Calu3 (cell line): ENCODE measurements at regions not wholly inside any gene's neighbourhood (a gene's known extent, or its start where the extent isn't known, plus 50 kb on each side); places are given as distances from the start of the nearest gene placed in this dataset.

ENCODE experiments used
- BruUV-seq: library from RNA; stranded (reverse); fragments of 400-500 nt; replicated peaks from 2 replicates; lab custom pipeline; 2021; lab: Mats Ljungman, UMichigan
- CTCF ChIA-PET: fragments of 300-600 bp; sonication (Branson Sonifier 250); formaldehyde crosslinking; loops from one replicate; lab custom pipeline; 2022; ENCODE audit warnings: antibody characterized with exemption; lab: Charles Lee
- DNase-seq: peaks from one replicate; pipeline ENCODE4 v3.0.0; 2022
- H3K27ac Mint-ChIP-seq: one replicate; pipeline ENCODE4 v1.8.0; 2022; ENCODE audit warnings: mixed read lengths; ENCODE audit not compliant: unreplicated experiment
- H3K27me3 Mint-ChIP-seq: one replicate; pipeline ENCODE4 v1.8.0; 2022; ENCODE audit warnings: mixed read lengths; ENCODE audit not compliant: unreplicated experiment
- H3K36me3 Mint-ChIP-seq: one replicate; pipeline ENCODE4 v1.8.0; 2022; ENCODE audit warnings: mild to moderate bottlenecking, moderate library complexity, mixed read lengths; ENCODE audit not compliant: insufficient read depth, unreplicated experiment
- H3K4me1 Mint-ChIP-seq: one replicate; pipeline ENCODE4 v1.8.0; 2022; ENCODE audit warnings: mild to moderate bottlenecking, low read depth, mixed read lengths; ENCODE audit not compliant: unreplicated experiment
- H3K4me3 Mint-ChIP-seq: one replicate; pipeline ENCODE4 v1.8.0; 2022; ENCODE audit warnings: mild to moderate bottlenecking, low read depth, moderate library complexity, mixed read lengths; ENCODE audit not compliant: unreplicated experiment
- H3K9me3 Mint-ChIP-seq: one replicate; pipeline ENCODE4 v1.8.0; 2022; ENCODE audit warnings: low read depth, mixed read lengths; ENCODE audit not compliant: unreplicated experiment
- CTCF ChIP-seq: fragments of 200-600 bp; IDR thresholded peaks from one replicate; pipeline ENCODE4 v1.8.0; 2022; ENCODE audit warnings: antibody characterized with exemption; ENCODE audit not compliant: unreplicated experiment
- intact Hi-C: fragments of 100-400 bp; cut with micrococcal nuclease; formaldehyde crosslinking; loops from one replicate; pipeline ENCODE4 v1.10.0; 2022; ENCODE audit not compliant: unreplicated experiment

GRCh38 chr14:35963209-35963608 is 137.1 kb downstream of the BRMS1L start:
- H3K27me3 Mint-ChIP-seq, result no peaks in the 10 kb centered on the region
- H3K36me3 Mint-ChIP-seq, result no peaks in the 10 kb centered on the region
- H3K27ac Mint-ChIP-seq, result no peak overlapping the region
- no TSS peak for BruUV-seq
- H3K4me1 Mint-ChIP-seq, result peaks cover 14% of the 10 kb centered on the region
- H3K4me3 Mint-ChIP-seq, result no peak overlapping the region
- no peak for TF ChIP-seq CTCF
- no peaks in the 10 kb centered on the region for H3K9me3 Mint-ChIP-seq
- DNase-seq, result peak; percentile 16
- CTCF ChIA-PET, result no interaction called here
- intact Hi-C loops, result loop anchor here (5.0 kb wide), 1 partner anchor 594 kb away; no protein-coding TSS in a partner anchor

GRCh38 chr14:35961697-35962274 is 135.6 kb downstream of the BRMS1L start:
- intact Hi-C loops, result loop anchor here (5.0 kb wide), 1 partner anchor 596 kb away; no protein-coding TSS in a partner anchor

GRCh38 chr14:35959835-35960234 is 133.7 kb downstream of the BRMS1L start:
- H3K9me3 Mint-ChIP-seq, result no peaks in the 10 kb centered on the region
- no peak overlapping the region for H3K27ac Mint-ChIP-seq
- intact Hi-C loops, result loop anchor here (1.0 to 10.0 kb wide), 4 partner anchors 81 to 597 kb away; no protein-coding TSS in a partner anchor
- no peak for TF ChIP-seq CTCF
- peak; percentile 8 for DNase-seq
- no peak overlapping the region for H3K4me3 Mint-ChIP-seq
- peaks cover 14% of the 10 kb centered on the region for H3K4me1 Mint-ChIP-seq
- no peaks in the 10 kb centered on the region for H3K36me3 Mint-ChIP-seq
- BruUV-seq, result no TSS peak
- CTCF ChIA-PET, result interaction anchor here (2.1 kb wide), 1 partner anchor 110 kb away, joined by 14 read pairs; no protein-coding TSS in a partner anchor
- no peaks in the 10 kb centered on the region for H3K27me3 Mint-ChIP-seq

More at GRCh38 chr14:35961697-35962274, 135.6 kb downstream of the BRMS1L start:
- H3K4me3 Mint-ChIP-seq, result no peak overlapping the region
- no peaks in the 10 kb centered on the region for H3K9me3 Mint-ChIP-seq
- no TSS peak for BruUV-seq
- peaks cover 14% of the 10 kb centered on the region for H3K4me1 Mint-ChIP-seq
- no peak for TF ChIP-seq CTCF
- CTCF ChIA-PET, result interaction anchor here (0.8 kb wide), 1 partner anchor 49 kb away, joined by 4 read pairs; no protein-coding TSS in a partner anchor
- no peaks in the 10 kb centered on the region for H3K36me3 Mint-ChIP-seq
- DNase-seq, result no peak
- H3K27me3 Mint-ChIP-seq, result no peaks in the 10 kb centered on the region
- H3K27ac Mint-ChIP-seq, result no peak overlapping the region

GRCh38 chr14:35958499-35958898 is 132.4 kb downstream of the BRMS1L start:
- CTCF ChIA-PET, result interaction anchor here (2.1 kb wide), 1 partner anchor 111 kb away, joined by 14 read pairs; no protein-coding TSS in a partner anchor
- Mint-ChIP-seq H3K9me3 (no peaks in the 10 kb centered on the region), H3K4me1 (peaks cover 14% of the 10 kb centered on the region), H3K36me3 (no peaks in the 10 kb centered on the region), H3K27ac (no peak overlapping the region), H3K27me3 (no peaks in the 10 kb centered on the region), H3K4me3 (no peak overlapping the region)
- intact Hi-C loops, result loop anchor here (2.0 to 10.0 kb wide), 2 partner anchors 80 to 256 kb away; no protein-coding TSS in a partner anchor
- BruUV-seq, result no TSS peak
- TF ChIP-seq CTCF, result no peak
- no peak for DNase-seq
